GM19025 (cell line): ENCODE measurements at regions not wholly inside any gene's neighbourhood (a gene's known extent, or its start where the extent isn't known, plus 50 kb on each side); places are given as distances from the start of the nearest gene placed in this dataset.

Experiments
- ATAC-seq: cut with Tn5 transposase; IDR thresholded peaks from one replicate; pipeline ENCODE4 v1.9.1; 2021; ENCODE audit warnings: mild to moderate bottlenecking, low read depth, moderate library complexity; ENCODE audit not compliant: unreplicated experiment

GRCh38 chr6:126792340-126793085 is 326.0 kb upstream of the RSPO3 start:
- ATAC-seq = no peak

GRCh38 chr6:126795161-126795560 is 323.3 kb upstream of the RSPO3 start:
- no peak for ATAC-seq

- ATAC-seq = no peak
These were observed 320.5 kb upstream of the RSPO3 start for GRCh38 chr6:126797981-126798380.

GRCh38 chr6:126803769-126804168 is 314.7 kb upstream of the RSPO3 start:
- peak; percentile 24 for ATAC-seq

GRCh38 chr6:126804332-126805064 is 314.0 kb upstream of the RSPO3 start:
- ATAC-seq = peak; percentile 74

GRCh38 chr6:126805861-126806260 is 312.6 kb upstream of the RSPO3 start:
- ATAC-seq = no peak

- no peak for ATAC-seq
These were observed 310.6 kb upstream of the RSPO3 start for GRCh38 chr6:126807876-126808275.

- ATAC-seq = no peak
These were observed 307.1 kb upstream of the RSPO3 start for GRCh38 chr6:126811321-126811720.

- no peak for ATAC-seq
These were observed 306.5 kb upstream of the RSPO3 start for GRCh38 chr6:126812010-126812409.

GRCh38 chr6:126812651-126813050 is 305.8 kb upstream of the RSPO3 start:
- ATAC-seq = no peak

GRCh38 chr6:126820634-126821033 is 297.8 kb upstream of the RSPO3 start:
- ATAC-seq = no peak

- no peak for ATAC-seq
These were observed 296.8 kb upstream of the RSPO3 start for GRCh38 chr6:126821706-126822105.

GRCh38 chr6:126824226-126824625 is 294.2 kb upstream of the RSPO3 start:
- no peak for ATAC-seq

GRCh38 chr6:126824815-126825214 is 293.7 kb upstream of the RSPO3 start:
- no peak for ATAC-seq

GRCh38 chr6:126826166-126826714 is 292.2 kb upstream of the RSPO3 start:
- no peak for ATAC-seq

- ATAC-seq = no peak
These were observed 287.0 kb upstream of the RSPO3 start for GRCh38 chr6:126831461-126831860.

GRCh38 chr6:126842769-126843168 is 275.7 kb upstream of the RSPO3 start:
- no peak for ATAC-seq

- ATAC-seq = no peak
These were observed 270.4 kb upstream of the RSPO3 start for GRCh38 chr6:126848119-126848518.

- ATAC-seq = no peak
These were observed 250.8 kb upstream of the RSPO3 start for GRCh38 chr6:126867641-126868040.

- ATAC-seq = no peak
These were observed 245.1 kb upstream of the RSPO3 start for GRCh38 chr6:126873351-126873750.

- no peak for ATAC-seq
These were observed 244.7 kb upstream of the RSPO3 start for GRCh38 chr6:126873791-126874190.

GRCh38 chr6:126876446-126876845 is 242.0 kb upstream of the RSPO3 start:
- ATAC-seq = no peak
